GM12874 (cell line): ENCODE measurements at regions not wholly inside any gene's neighbourhood (a gene's known extent, or its start where the extent isn't known, plus 50 kb on each side); places are given as distances from the start of the nearest gene placed in this dataset.

ENCODE experiments used
- CTCF ChIP-seq: IDR thresholded peaks from 2 replicates; pipeline ENCODE4 v1.5.1; 2011; ENCODE audit warnings: low read depth, mild to moderate bottlenecking, control low read depth, low read length, moderate library complexity; ENCODE audit not compliant: insufficient read depth

DNA sequence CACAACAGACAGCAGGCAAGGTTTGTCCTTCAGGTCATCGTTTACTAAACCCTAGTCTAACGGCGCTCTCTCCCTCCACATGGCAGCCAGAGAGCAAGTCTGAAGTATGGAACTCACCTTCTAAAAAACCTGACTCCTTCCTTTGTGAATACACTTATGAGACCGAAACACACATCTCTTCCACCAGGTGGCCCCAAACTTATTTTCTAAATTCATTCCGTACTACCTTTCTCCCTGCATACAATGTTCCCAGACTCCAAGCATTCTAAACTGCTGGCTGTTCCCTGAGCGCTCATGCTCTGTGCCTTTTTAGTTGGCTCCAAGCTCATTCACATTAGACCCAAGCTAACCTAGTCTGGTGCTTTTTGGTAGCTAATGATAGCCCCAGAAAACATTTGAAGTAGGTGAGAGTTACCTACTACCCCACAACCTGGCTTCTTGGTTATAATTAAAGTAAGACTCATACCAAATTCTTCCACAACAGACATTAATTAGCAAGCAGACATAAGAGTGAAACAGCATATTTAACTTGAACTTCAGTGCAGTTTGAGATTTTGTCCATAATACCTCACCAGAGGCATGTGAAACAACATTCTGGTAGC is 67.6 kb upstream of the DCLK2 start:
- TF ChIP-seq CTCF: 0 out of 2 replicates have a peak, but pooled peaks have one; percentile 26

DNA sequence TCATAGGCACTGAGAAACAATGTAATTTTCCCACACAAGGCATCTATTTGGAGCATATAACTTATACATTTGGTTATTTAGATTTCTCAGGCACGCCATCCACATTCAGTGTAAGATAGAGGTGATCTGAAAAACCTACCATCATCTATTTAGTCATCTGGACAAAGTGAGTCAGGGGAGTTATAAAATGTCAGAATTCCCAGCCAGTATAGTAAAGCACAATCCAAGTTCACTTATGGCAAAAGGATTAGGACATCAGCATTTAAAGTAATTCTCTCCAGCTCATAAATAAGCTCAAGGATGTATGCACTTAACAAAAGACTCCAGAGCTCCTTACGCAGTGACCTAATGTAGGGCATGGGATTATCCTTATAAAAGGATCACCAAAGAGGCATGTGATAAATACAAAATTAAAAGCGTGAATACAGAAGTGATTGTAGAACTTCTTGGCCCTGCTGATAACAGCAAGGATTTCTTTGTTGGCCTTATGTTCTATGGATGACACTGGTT is 65.3 kb upstream of the DCLK2 start:
- TF ChIP-seq CTCF: no peak

DNA sequence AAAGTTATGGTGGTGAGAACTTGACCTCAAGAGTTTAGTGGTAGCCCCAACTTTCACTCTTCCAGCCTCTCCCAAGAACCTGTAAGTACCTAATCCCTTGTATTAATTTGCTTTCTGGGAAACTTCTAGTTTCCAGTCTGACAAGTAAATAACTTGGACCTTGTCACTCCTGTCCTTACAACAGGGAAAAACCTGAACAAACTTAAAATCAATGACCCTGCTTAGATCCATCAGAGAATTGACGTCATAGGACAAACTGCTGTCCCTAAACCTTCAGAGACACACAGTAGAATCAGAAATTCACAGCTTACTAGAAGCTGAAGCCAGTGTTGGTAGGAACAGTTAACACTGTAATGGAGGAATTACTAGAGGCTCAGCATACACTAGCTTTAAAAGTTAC is 60.0 kb upstream of the DCLK2 start:
- no peak for TF ChIP-seq CTCF

DNA sequence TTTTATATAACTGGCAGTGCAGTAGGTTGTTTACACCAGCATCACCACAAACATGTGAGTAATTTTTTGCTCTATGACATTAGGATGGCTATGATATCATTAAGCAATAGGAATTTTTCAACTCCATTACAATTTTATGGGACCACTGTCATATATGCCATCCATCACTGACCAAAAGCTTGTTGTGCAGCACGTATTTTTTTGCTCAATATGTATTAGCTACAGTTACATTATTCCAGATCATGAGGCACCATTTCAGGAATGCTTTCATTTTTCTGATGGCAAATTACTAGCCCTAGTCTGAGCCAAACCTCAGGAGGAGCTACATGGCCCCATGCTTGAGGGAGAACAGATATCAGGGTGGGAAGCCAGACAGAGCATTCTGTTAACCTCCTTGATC is 56.8 kb upstream of the DCLK2 start:
- no peak for TF ChIP-seq CTCF

DNA sequence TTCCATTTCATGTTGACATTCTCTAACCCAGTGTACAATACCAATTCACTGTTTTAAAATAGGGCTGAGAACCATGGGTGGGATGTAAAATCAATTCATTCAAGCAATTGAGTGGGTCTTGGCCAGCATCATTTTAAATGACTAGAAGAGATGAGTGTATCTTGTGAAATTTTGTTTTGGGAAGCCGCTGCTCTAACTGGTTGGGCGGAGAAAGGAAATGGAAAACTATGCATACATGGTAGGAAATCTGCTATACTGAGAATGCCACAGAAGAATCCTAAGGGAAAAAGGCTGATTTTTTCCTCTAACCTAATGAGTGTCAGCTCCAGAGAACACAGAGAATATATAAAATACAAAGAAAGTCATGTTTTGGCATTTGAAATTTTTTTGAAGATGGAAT is 54.8 kb upstream of the DCLK2 start:
- no peak for TF ChIP-seq CTCF
